ENCODE measurements at regions not wholly inside any gene's neighbourhood (a gene's known extent, or its start where the extent isn't known, plus 50 kb on each side); places are given as distances from the start of the nearest gene placed in this dataset.

DNA sequence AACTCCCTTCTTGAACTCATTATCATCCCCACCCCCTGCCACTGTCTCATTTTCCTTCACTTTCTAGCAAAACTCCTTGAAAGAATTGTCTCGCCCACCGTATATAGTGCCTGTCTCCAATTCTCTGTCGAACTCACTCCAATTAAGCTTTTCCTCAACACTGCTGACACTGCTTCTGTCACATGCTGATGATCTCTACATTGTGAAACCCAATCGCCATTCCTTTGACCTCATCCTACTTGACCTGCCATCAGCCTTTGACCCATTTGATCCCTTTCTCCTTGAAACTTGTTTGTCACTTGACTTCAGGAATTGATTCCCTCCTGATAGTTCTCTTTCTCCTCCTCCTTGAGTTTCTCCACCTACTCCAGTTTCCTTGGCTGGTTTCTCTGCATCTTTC lies 54.8 kb downstream of the CCDC71L start:
- intact Hi-C loops (cut with DNase I) = no loop called here
- DNase-seq (no peak), ATAC-seq (no peak)

DNA sequence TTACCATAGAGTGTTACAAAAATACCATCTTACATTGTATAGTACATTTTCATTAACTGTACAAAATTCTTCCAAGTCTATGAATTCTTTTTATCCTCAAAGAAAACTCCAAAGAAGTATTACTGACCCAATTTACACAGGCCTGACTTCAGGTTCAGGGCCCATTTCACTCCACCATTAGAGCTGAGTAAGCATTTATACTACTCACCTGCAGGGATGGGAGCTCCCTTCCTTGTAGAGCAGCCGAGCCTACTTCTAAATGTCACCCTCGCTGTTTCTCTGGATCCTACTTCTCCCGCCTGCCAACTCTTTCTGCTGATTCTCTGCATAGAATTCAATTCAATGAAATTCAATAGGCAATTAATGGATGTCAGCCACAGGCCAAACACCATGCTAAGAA lies 56.0 kb downstream of the CCDC71L start:
- no peak for DNase-seq
- ATAC-seq = no peak
- intact Hi-C loops (cut with DNase I) = no loop called here

DNA sequence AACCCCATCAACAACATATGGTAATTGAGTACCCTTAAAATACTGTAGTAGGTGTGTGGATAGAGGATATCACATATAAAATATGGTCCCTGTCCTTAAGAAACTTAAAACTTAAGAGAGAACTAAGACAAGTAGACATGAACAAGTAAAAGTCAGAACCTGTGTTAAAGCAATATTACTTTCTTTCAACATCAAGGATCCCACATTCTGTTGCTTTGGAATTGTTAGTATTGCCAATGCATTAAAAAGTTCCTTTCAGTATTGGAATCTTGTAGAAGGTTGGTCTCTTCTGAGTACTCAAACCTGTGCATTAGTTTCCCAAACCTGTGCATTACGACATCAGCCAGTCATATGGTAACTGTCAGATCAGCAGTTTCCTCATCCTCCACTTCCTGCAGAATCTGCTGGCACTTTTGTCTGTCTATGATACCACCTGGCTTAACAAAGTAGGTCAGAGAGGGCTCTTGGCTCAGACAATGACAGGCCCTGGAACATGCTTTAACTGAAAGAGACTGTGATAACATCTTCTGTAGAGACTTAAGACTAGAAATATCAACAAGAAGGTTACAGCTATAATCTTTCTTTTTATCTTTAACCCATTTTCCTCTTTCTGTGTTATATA lies 56.5 kb downstream of the CCDC71L start:
- DNase-seq = no peak
- ATAC-seq = no peak
- intact Hi-C loops (cut with DNase I) = no loop called here

DNA sequence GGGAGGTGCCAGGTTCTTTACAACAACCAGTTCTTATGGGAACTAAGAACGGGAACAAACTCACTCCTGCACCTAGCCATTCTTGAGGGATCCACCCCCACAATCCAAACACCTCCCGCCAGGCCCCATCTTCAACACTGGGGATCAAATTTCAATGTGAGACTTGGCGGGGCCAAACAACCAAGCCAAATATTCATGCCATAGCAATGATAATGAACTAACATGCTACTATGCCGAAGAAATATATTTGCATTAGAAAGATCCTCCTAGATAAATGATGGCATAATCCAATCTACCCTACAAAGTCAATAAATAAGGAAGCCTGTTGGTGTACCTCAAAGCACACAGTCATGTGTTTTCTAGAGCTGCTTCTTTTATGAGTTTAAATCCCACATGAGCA lies 57.6 kb downstream of the CCDC71L start:
- DNase-seq = no peak
- no peak for ATAC-seq
- intact Hi-C loops (cut with DNase I) = no loop called here

DNA sequence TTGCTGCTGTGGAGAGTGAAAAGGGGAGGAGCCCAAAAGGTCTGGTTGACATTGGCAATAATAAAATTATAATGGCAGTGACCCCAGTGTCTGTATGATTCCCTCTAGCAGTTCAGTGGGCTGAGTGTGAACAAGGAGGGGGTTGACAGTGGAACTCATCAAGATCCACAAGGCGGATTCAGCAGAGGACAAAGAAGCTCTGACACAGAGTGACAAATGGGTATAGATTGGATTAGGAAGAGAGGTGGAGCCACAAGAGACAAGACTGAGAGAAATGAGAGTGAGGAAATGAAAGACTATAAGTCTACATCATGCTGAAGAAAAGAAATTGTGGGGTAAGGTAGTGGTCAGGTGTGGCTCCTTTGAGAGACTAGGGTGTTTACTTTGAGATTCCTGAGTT lies 58.9 kb downstream of the CCDC71L start:
- intact Hi-C loops (cut with DNase I) = no loop called here
- ATAC-seq (no peak), DNase-seq (no peak)

DNA sequence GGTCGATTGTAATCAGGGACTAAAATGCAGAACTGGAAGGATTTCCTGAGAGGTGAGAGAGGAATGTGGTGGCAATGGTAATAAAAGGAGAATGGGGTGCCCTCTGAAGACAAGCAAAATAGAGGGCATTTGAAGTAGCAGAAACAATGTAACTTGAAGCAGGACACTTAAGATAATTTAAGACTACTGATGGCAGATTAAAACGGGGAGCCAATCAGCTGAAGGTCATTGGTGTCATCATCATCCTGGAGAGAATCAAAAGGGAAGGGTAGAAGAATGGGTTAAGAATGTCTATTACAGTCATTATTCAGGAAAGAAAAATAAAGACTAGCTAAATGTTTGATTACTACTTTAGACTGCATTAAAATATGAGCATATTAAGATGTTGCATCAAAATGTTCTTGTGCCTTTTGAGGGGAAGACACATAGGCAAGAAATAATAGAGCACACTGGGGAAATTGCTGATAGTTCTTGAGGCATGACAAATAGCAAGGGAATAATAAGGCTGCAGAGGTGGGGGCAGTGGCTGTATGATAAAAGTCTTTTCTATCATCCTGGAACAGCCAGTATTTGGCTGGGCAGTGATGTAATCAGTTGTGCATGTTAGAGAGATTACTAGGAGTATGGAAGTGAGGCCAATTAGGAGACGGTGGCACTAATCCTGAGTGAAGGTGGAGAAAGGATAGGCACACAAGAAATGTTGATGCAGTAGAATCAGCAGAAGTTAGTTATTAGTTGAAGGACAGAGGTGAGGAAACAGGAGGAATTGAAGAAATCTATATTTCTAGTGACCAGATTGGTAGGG lies 60.2 kb downstream of the CCDC71L start:
- intact Hi-C loops (cut with DNase I) = no loop called here
- DNase-seq = no peak
- no peak for ATAC-seq

DNA sequence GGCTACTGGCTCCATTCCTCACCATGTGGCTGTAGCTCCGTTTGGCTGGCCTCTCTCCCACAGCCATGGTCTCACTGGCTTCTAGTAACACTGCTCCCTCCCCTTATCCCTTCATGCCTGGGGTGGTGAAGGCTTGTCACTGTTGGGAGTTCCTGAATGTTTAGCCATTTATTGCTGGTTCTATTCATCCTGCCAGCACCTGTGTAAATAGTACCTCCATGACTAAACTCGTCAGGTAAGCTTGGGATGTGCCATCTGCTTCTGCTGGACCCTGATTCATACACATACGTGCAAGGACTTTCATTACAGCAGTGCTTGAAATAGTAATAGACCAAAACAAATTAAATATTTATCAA lies 61.6 kb downstream of the CCDC71L start:
- intact Hi-C loops (cut with DNase I) = no loop called here
- DNase-seq (no peak), ATAC-seq (peak in 1 of 2 donors; percentile 6)

DNA sequence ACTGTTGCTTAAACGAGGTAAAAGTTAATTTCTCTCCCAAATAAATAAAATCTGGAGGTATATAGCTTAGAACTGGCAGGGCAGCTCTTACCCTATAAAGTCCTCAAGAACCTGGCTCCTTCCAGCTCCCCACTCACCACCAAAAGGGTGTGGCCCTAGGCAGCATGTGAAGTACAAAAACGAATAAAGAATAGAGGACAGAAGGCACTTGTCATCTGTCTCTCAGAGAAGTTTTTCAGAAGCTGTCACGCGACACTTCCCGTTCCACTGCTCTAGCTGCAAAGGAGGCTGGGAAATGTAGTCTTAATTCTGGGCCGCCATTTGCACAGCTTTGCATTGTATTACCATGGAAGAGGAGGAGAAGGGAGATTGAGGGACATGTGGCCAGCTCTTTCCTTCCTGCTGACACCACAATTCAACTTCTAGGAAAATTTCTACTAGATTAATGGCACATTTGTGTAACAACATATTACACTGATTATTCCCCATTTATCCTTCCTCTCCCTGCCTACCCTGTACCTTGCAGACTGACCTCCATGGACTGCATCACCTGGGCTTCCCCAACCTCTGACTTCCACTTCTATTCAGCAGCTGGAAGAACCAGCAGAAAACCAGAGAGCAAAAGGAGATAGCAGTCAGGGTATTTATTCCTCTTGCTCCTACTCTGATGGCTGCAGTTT lies 62.2 kb downstream of the CCDC71L start:
- intact Hi-C loops (cut with DNase I) = no loop called here
- ATAC-seq = peak; percentile 96 to 98
- peak; percentile 72 for DNase-seq

DNA sequence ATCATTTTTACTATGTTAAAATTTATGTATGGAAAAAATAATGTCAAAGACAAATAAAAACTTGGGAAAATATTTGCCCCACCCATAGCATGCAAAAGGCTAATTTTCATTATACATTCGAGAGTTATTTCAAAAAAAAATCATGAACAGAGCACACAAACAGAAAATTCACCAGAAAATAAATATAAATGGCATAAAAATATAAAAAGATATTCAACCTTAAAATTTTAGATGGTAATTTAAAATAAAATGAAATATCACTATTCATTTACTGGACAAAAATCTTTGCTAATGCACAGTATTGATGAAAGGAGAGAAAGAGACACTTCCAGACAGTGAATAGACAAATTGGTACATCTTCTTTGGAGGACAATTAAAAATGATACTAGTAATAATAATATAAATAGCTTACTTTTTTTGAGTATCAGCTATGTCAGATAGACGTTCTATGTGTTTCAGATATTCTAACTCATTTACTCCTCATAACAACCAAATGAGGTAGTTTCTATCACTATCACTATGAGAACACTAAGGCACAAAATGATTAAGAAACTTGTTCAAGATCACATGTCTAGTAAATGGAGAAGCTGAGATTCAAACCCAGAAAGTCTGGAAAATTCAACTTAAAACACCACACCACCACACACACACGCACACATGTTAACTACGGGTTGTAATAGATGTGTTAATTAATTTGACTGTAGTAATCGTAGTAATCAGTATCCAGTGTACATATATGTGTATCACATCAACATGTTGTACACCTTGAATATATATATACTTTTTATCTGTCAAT lies 63.0 kb downstream of the CCDC71L start:
- no peak for ATAC-seq
- intact Hi-C loops (cut with DNase I) = no loop called here
- DNase-seq = no peak

DNA sequence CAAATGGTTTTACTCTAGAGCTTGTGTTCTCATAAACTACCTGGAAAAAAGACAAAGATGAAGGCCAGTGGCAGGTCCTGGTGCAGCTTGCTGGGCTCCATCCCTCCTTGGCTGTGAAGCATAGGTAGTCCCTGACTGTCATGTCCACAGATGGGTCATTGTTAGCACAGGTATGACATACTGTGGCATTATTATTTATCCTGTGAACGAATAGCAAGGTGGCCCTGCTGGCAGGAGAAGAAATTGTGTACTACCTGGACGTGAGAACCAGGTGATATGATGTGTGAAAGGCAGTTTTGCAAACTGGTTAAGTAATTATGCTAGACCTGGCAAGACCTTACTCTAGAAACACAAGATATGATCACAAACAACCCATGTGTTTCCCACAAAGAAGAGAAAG lies 63.9 kb downstream of the CCDC71L start:
- ATAC-seq = no peak
- intact Hi-C loops (cut with DNase I) = no loop called here
- no peak for DNase-seq

DNA sequence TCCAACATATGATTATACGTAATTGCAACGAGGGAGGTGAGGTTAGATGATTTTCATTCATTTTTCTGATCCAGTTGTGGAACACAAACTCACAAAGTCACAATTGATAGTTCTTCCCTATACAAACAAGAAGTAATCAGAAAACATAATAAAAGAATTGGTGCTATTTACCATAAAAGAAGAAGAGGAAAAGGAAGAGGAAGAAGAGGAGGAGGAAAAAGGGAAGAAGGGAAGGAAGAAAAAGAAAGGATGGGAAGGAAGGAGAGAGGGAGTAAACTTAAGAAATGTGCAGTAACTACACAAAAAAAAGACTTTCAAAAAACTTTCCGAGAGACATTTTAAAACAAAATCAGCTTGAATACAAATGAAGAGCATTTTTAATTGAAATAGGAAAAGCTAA lies 65.0 kb downstream of the CCDC71L start:
- ATAC-seq = no peak
- intact Hi-C loops (cut with DNase I) = no loop called here
- DNase-seq = no peak

DNA sequence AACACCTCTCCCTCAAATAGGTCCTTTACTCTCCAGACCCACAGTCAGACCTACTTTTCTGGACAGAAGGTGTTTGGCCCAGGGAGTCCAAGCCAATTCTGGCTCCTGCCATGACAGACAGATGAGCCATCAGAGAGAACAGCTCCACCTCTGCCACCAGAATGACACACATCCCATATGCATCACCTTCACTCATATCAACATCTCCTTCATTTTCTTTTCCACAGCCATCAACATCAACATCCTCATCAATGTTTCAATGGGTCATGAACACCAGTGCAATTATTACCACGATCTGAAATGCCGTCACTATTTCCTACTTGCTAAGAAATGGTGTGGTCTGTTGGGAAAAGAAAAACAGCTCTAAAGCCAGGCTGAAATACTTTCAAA lies 67.9 kb downstream of the CCDC71L start:
- intact Hi-C loops (cut with DNase I) = no loop called here
- no peak for ATAC-seq
- no peak for DNase-seq

DNA sequence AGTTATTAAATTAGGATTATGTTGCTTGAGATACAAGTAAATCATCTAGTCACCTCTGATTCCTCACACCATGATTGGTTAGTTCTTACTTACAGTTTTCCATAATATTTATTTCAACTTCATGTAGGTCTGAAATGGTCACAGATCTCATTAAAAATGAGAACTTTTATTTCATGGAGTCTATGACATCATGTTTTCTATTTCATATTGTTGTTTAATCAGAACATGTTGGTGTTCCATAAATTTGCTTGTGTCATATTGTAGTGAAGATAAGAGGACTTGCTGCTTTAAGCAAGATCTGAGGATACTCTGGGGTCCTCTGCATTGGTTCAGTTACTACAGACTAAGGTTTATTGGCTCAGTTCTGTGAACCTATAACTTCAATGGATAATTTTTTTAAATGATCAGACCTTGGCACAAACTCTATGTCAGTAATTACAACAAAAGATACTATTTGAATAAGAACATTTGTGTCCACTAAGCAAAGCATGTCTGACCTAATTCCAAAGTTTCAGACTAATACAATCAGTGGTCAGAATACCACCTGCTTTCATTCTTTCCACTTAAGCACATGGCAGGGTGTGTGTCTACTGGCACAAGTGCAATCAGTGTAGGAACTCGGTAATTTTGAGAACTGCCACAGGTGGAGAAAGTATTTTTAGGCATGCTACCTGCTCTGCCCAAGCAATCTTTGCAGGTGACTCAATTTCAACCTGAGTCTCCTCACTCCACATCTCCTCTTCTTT lies 68.5 kb downstream of the CCDC71L start:
- DNase-seq = no peak
- intact Hi-C loops (cut with DNase I) = no loop called here

DNA sequence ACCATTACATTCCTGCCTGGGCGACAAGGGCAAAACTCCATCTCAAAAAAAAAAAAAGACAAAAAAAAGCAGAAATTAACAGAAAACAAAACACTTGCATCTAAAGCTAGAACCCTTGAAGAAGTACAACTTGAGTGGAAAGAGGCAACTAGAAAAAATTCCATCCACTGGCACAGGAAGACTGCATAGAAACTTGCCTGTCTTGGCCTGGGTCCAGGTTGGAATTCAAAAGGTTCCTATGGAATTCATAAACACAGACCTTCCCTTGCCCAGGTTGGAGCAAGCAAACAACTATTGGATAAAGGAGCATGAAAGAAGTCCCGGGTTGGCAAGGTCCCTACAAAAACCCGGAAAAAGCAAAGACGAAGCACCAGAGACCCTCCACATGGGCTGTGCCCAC lies 69.8 kb downstream of the CCDC71L start:
- no peak for DNase-seq
- intact Hi-C loops (cut with DNase I) = no loop called here
- no peak for ATAC-seq

More for the DNA sequence above, 68.5 kb downstream of the CCDC71L start:
- ATAC-seq = no peak

DNA sequence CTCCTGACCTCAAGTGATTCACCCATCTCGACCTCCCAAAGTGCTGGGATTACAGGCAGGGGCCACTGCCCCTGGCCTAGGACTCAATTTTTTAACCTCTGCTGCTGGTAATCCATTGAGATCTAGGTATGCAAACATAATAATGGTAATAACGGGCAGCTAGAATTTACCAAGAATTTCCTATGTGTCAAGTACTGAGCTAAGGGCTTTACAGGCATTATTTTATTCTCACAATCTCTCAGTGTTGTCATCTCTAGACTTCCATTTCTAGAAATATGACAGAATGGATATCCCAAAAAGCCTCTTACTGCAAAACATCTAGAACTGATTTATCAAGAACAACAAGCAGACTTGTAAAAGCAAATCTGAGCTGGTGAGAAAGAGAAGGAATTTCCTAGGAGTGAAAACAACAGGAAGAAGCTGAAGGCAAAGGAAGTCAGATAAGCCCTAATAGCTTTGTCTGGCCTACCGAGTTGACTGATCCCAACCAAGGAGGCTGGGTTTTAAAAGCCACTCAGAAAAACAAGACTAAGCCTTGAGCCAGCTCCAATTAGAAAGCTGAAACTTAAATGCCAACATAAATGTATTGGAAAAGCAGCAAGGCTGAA lies 70.6 kb downstream of the CCDC71L start:
- no peak for DNase-seq
- intact Hi-C loops (cut with DNase I) = no loop called here
- no peak for ATAC-seq

DNA sequence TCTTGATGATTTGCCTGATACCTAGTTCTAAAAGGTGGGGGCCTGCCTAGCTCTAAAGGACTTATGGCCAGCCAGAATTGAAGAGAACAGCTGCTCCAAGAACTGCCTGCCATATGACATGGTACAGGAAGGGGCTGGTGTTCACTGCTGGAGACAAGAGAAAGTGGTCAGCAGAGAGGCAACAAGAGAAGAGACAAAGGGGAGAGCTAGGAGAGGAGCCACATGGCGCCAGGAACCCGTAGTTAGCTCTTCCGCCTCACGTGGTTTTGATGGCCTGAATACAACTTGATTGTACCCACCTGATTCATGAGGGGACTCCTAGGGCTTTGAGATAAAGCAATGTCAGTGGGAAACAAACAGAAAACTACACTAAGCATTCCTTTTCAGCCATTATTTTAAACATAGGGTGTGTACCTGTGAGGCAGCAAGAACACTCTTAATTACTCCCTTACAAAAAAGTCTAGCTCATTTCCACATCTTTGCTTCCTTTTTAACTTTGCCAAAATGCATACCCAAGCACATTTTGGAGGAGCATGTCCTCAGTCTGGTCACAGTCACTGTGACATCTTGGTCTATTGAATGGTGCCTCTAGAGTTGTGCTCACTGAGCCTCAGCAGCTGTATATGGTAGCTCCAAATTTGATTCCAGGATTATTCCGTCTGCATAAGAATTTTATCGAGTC lies 71.6 kb downstream of the CCDC71L start:
- ATAC-seq (no peak), DNase-seq (no peak)
- intact Hi-C loops (cut with DNase I) = no loop called here

DNA sequence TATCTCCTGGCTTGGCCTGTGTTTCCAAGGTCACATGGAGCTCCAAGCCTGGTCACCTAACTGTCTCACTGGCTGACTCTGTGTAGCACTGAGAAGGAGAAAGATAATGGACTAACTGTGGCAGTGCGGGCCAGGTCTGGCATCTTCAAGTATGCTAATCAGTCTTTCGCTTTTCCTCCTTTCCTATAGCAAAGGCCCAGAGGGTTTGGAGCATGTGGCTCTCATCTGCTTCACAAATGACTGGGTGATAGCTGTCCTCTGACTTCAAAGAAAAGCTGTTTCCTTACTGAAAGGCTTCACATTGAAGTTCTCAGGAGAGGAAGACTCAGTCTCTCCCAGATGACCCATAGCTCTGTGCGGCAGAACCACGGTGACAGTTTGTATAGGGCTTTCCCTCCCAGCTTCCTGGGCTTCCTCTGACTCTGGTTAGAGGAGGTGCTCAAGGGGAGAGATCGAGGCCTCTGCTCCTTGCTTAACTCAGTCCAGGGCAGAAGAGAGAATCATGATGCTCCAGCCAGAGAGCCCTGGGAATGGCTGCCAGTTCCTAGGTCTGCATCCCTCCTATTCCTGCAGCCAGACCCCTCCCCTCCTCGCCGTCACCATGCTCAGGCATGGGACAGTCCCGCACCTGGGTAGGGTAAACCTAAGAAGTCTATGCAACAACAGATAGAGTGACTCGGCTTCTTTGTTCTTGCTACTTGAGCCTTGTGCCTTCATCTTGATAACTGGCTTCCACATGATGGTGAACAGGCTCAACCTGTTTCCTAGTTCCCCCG lies 72.3 kb downstream of the CCDC71L start:
- intact Hi-C loops (cut with DNase I) = no loop called here
- ATAC-seq (no peak), DNase-seq (no peak)
